T follicular helper cell (primary cell): ENCODE measurements at regions not wholly inside any gene's neighbourhood (a gene's known extent, or its start where the extent isn't known, plus 50 kb on each side); places are given as distances from the start of the nearest gene placed in this dataset.

Source experiments
- DNase-seq: peaks from one replicate; pipeline ENCODE4 v3.0.0-alpha.2; 2020; ENCODE audit warnings: low read depth

DNA sequence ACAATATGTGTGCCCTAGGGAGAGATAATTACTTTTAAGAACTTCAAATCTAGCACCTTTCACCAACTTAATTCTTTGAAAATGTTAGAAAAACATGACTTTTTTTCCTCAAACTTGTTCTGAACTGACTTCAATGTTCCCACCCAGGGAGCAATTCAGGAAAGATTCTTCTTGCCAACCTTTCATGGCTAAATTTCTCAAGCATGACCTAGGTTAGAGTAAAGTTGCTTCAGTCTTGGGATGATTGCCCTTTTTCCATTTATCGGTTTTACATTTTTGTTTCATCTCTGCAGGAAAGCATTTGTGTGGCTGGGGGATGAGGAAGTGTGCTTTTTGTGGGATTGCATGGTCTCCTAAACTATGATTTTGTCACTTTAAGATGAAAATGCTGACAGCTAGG is 647.7 kb downstream of the LTN1 start:
- DNase-seq, result no peak

DNA sequence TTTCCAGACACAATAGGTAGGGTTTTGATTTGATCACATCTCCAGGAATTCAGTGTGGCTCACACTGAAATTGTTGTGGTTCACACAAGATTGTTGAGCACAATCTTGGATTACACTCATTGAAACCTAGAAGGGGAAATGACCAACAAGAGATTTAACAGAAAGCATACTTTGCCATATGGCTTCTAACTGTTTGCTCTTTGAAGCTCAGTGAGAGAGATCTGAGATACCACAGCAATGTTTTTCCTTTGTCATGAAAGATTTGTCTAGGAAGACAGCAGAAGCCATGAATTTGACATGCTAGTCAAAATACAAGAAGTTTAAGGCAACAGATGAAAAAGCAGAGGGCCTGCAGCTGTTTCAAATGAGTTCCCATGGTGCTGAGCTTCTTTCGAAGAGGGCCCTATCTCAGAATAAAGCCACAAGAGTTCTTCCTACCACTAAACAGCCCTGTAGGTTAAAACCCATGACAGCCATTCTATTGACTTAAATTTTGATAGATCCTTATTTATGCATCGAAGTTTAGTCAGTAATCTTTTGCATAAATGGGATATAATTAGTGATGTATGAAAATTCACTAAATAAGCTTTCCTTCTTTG is 650.4 kb downstream of the LTN1 start:
- no peak for DNase-seq

DNA sequence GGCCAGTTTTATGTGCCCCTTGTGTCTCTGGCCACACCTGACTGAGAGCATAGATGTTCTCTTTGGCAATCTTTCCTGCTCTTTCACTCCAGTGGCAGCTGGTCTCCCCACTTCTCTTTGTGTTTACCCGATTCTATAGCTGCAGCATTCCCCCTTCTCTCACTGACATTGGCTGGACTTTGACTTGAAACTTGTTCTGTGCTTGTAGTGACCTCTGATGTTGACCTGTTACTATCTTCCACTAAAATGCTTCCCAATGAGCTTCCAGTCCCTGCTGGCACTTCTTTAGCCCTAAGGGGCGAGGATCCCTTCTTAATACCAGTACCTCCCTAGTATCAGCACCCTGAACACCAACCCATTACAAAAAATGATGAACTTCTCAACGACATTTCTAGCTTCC is 653.3 kb downstream of the LTN1 start:
- no peak for DNase-seq

DNA sequence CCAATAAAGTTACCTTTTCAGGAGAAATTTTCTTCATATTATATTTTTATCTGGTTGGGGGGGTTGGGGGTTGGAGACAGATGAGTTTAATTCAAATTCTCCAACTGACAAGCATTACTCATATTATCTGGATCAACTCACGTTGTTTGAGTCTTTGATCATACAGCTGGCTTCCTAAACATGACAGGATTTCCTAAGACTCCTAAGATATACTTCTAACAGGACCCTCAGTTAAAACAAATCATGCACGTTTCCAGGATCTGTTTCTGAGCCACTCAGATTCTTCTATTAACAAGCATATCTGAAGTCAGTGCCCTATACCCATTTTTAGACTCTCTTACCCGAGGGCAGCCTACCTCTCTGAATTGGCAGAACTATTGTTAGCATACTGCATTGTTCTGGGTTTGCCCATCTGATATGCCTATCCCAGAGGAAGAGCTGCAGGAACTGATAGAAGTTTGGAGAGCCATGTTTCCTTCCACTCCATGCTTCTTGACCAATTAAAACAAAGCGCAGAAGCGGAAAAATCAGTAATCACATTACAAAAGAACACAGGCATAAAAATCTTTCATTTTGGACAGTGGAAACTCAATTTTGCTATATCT is 653.9 kb downstream of the LTN1 start:
- no peak for DNase-seq

DNA sequence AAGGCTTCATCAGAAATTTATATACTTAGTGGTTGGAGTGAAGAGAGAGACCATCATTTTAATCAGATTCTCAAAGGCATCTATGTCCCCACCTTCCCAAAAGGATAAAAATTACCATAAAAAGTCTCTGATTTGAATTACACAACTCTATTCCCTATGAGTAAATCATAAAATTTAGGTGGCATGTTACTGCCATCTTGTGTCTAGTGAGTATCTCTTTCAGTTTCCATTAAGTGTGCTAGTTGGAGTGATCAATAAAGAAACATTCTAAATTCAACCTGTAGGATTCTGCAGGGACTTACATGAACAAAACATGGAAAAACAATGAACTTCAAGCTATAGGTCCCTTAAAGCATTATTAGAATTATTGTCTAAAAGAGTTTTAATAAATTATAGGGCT is 655.4 kb downstream of the LTN1 start:
- no peak for DNase-seq

DNA sequence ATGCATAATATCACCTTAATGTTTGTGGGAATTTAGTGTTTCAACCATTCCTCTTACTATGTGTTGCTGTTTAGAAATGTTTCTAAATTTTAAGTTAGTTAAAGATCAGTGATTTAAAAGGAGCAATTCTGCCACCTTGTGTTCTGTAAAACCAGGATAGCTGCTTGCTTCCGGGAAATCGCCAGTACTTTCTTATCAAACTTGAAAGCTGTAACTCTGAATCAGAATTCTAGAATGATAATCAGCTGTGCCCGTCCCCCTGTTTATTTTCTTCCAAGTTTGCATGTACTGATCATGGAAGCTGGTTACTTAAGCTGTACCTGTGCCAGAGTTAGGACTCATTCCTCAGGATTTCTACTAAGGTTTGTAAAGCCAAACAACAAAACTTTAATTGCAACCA is 656.4 kb downstream of the LTN1 start:
- no peak for DNase-seq

DNA sequence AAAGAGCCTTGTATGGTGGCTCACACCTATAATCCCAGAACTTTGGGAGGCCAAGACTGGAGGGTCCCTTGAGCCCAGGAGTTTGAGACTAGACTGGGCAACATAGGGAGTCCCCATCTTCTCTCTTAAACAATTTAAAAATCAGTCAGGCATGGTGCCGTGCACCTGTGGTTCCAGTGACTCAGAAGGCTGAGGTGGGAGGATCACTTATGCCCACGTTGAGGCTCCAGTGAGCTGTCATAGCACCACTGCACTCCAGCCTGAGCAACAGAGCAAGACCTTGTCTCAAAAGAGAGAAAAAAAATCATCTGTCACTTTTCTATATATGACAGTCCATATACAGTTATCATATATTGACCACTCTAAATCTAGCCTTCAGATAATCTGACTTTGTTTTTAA is 658.3 kb downstream of the LTN1 start:
- DNase-seq, result no peak

DNA sequence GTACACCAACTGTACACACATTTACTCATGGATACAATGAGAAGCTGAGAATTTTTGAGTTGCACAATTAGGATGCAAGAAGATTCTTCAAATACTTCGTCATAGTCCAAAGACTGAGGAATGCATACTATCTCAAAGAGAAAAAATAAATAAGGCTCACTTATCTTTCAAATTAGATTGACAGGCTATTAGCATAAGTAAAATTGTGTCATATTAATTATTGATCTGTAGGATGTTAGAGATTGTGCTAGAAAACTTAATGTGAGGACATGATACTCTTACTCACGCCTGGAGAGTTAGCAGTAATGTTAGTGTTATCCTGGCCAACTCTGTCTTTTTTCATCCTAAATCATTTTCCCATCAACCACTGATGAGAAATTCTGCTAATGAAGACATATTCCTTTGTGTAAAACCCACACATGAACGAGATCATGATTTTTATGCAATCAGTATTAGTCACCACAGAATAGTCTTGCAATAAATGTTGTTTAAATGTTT is 659.0 kb downstream of the LTN1 start:
- DNase-seq, result no peak

DNA sequence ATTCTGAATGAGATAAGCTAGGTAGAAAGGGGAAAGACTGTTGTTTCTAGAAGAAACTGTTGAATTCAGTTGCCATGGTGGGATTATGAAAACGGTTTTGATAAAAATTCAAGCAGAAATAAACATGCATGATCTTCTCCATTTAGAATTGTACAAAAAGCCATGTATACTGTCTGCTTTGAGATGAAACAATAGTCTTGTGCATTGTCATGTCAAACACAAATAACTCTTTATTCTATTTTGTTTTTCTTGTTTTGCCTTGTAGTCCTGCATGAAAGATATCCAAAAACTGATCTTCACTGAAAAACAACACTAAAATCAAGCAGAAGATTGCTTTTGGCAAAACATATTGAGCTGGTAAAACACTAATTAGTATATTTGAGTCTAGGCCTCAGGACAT is 659.9 kb downstream of the LTN1 start:
- DNase-seq, result no peak

DNA sequence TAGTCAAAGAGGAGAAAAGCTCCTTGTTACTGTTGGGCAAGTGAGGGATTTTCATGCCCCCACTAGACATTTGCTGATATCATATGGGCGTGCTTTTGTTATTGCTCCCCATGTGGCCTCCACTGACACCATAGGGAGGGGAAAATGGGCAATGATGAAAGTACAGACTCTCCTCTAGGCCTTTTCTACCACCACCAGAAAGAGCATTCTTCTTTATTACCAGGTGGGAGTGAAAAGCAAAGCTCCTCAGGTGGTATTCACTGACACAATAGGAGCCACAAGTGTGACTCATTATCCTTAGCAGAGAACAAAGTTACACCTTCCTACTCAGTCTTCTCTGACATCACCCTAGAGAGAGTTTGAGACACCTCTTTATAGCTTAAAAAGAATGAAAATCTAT is 667.1 kb downstream of the LTN1 start:
- no peak for DNase-seq

DNA sequence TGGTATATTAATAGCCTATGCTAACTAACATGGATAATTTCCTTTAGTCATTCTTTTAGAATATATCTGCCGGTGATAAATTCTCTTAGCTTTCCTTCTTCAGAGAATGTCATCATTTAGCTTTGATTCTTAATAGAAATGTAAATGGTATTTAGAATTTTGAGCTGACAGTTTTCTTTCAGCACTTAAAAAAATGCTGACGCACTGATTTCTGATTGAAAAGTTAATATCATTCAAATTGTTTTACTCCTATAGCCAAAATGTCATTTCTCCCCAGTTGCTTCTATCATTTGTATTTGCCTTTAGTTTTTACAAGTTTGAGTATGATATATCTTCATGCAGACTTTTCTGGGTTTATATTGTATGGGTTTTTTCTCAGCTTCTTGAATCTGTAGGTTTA is 668.0 kb downstream of the LTN1 start:
- no peak for DNase-seq

DNA sequence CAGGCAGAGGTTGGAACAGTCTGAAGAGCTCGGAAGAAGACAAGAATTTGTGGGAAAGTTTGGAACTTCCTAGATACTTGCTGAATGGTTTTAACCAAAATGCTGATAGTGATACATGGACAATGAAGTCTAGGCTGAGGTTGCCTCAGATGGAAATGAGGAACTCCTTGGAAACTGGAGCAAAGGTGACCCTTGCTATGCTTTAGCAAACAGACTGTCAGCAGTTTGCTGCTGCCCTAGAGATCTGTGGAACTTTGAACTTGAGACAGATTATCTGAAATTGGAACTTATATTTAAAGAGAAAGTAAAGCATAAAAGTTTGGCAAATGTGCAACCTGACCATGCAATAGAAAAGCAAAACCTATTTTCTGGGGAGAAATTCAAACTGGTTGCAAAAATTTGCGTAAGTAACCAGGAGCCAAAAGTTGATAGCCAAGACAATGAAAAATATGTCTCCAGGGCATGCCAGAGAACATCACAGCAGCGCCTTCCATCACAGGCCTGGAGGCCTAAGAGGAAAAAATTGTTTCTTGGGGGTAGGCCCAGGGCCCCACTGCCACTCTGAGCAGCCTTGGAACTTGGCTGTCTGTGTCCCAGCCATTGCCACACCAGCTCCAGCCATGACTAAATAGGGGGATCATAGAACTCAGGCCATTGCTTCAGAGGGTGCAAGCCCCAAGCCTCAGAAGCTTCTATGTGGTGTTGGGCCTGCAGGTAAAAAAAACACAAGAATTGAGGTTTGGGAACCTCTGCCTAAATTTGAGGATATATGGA is 675.3 kb downstream of the LTN1 start:
- no peak for DNase-seq

DNA sequence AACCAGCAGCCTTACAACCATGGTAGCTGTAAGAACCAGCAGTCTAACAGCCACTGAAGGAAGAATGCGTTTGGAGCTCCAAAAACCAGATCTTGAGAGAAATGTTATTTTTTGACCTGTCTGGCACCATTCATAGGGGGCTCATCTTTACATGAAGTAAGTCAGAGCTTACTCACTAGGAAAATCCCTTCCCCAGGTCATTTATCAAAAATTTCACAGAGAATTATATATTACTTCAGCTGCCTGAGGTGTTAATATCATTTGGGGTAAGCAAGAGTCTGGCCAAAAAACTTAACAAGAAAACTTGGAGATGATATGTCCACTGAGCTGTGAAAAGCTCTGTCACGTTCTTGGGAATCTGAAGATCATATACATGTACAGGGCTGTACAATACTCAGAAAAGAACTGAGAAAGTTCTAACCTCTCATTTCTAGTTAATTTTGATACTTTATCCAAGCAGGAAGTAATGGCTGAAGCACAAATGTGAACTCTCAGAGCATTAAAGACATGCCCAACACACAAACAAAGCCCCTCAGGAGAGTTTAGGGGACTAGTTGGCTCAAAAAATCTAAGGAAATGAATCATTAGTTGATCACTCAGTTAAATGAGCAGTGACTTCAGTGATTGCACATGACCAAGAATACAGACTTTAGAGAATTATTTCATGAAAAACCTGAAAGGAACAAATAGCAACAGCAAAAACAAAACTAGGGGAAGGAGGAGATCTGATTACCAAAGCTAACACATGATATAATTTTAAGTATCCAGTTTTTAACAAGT is 681.1 kb downstream of the LTN1 start:
- DNase-seq, result no peak

DNA sequence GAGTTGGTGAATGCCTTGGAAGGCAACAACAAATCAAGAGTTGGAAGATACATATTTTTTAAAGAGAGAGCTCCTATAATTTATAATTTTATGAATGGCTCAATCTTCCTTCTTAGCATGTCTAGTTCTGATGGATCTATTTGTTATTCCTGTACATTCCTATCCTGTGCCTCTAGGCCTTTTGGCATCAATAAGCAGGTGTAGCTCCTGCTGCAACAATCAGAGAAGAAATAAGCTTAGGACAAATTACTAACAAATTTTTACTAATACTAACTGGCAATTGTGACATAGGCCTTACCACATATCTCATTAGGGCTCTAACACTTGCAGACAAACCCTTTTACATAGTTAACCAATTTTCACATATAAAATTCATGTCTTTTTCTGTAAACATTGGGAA is 682.0 kb downstream of the LTN1 start:
- DNase-seq, result no peak

DNA sequence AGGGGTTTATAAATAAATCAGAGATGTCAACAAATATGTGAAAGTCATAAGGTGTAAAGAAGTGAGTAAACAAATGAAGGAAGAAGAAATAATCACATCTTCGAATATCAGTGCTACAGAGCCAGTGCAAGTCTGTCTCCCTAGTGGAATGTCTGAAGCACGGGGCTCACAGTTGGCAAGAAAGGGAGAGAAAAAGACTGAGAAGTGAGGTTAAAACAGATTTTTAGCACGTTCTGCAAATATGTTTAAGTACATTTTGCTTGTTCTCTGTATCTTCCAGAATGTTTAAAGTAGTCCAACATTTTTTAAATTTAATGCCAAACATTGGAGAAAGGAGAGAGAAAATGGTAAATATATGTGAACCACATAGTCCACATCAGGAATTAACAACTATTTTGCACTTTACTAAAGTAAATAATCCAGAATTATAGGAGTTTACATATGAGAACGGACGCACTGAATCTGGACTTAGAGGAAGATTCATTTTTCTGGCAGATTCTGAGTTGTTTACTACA is 682.4 kb downstream of the LTN1 start:
- no peak for DNase-seq

DNA sequence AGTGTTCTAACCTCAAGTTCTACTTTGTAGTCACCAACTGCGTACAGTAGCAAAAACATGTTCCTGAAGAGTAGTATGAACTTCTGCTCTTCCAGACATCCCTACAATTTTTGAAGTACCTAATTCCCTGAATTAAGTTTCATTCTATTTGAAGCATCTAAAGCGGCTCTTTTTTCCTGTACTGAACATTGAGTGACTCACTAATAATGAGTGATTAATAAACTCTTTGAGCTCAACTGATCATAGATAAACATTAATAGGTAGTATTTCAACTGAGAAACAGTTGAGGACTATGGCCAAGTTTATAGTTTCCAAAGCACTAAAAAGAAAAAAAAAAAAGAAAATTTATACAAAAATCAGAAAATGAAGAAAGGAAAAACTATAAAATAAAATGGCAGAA is 683.1 kb downstream of the LTN1 start:
- DNase-seq, result no peak

DNA sequence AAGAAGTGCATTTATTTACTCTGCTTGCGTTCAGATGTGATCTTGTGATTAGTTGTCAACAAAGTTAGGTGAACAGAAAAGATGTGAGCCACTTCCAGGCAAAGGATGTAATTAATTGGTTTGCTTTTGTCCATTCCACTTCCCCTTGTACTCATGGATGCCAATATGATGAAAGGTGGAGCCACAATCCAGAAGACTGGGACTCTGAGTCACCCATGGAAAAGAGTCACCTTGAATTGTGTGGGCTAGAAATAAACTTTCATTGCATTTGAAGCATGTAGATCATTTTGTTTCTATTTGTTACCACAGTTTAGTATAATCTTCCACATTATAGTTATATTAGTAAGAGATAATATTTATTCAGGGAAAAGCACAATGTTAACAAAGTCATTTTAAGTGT is 684.2 kb downstream of the LTN1 start:
- no peak for DNase-seq

DNA sequence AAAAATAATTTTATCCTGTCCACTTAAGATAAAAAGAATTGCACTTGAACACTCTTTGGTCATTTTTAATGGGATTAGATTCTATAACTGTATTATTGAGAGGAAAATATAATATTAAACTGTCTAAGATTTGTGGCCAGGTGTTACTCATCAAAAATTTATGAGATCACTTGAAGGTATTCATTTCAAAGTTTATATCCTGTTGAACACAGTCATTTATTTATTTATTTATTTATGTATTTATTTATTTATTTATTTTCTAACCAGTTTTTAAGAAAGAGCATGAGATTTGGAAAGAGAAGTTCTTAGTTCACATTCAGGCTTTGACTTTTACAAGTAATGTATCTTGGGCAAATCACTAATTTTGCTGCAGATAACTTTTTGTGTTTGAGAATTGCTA is 692.7 kb downstream of the LTN1 start:
- no peak for DNase-seq

DNA sequence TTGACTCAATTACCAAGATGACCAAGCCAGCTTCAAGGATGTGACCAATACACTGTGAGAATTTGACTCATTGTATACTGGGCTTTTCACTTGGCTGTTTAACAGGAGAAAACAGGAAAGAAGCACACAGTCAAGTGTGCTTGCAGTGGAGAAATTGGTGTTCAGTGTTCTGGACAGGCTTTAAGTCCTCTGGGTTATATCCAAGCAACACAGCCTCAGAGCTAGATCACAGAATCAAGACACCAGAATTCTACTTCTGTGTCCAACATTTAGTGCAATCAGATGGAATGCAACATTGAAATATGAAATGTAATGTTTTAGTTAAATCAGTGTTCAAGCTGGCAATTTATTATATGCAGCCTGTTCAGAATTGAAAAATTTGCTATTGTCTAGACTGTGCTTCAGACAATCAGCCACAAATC is 694.4 kb downstream of the LTN1 start:
- DNase-seq, result no peak

DNA sequence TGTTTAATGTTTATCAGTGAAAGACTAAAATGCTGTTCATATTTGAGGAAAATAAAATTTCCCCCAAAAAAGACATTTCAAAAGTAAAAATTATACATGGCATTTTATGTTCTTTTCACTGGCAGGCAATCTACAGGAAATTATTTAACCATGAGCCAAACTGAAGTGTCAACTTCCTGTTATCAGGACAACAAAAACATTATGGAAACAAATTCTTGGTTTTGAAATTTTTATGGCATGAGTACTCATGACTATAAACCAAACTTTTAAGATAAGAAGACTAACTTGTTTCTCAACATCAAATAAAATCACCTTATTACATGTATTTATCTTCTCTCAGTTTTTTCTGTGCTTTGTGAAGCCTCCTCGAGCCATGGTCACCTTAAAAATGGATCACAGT is 698.6 kb downstream of the LTN1 start:
- DNase-seq, result no peak

DNA sequence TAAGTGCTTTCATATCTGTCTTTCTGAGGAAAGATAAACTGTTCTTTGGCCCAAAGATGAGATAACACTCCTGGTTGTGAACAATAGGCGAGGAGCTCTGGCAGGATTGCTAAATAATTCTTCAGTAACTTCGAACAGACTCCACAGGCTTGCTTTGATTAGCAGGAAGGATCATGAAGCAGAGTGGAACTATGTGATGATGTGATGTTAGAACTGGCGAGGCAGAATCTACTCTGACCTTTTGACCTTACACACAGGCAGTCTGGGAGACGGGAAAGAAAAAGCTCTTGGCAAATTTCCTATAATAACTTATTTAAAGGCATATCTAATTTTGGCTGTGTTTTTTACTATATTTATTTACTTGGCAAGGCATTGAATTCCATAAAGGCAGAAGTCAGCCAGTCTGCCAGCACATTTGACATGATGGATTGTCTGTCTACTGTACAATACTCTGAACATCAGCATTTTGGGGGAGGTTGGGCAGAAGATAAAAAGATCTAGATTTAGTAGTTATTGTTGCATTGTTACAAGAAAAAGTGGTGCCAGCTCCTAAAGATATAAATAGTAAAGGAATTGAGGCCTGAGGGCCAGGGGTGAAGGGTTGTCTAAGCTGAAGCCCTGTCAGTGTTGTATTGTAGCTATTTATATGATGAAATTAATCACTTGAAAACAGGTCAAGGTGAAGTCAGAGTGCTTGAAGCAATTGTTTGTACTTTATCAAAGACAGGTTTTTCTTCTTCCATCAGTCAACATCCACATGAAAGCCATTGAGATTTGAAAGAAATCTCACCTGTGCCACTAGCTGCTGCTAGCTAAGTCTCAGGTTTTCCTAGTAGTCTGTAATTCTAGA is 708.8 kb downstream of the LTN1 start:
- DNase-seq, result no peak
